Upper lobe of left lung (tissue), 6 donors: ENCODE measurements at regions not wholly inside any gene's neighbourhood (a gene's known extent, or its start where the extent isn't known, plus 50 kb on each side); places are given as distances from the start of the nearest gene placed in this dataset.

ENCODE experiments used
- ATAC-seq, 2 donors: fragments of 200-7000 bp; cut with Tn5 transposase; one replicate each; pipeline ENCODE4 v1.9.1; 2022; ENCODE audit warnings: mild to moderate bottlenecking in 2 of 2, moderate library complexity in 2 of 2; ENCODE audit not compliant: low FRiP score in 2 of 2
- DNase-seq, 2 donors: peaks; one replicate each; pipeline ENCODE4 v3.0.0-alpha.2; 2019 to 2020
- H3K27ac ChIP-seq, 4 donors: fragments of 200-600 bp; sonication (generic); one replicate each; pipeline ENCODE4 v1.5.1; 2016 to 2019
- H3K27me3 ChIP-seq, 4 donors: fragments of 200-600 bp; sonication (generic); one replicate each; pipeline ENCODE4 v1.5.1; 2017 to 2019
- H3K36me3 ChIP-seq, 4 donors: fragments of 200-600 bp; sonication (generic); one replicate each; pipeline ENCODE4 v1.5.1; 2016 to 2019
- H3K4me1 ChIP-seq, 4 donors: fragments of 200-600 bp; sonication (generic); one replicate each; pipeline ENCODE4 v1.5.1; 2018 to 2019
- H3K4me3 ChIP-seq, 4 donors: fragments of 200-600 bp; sonication (generic); one replicate each; pipeline ENCODE4 v1.5.1; 2017 to 2019; ENCODE audit warnings: mild to moderate bottlenecking in 2 of 4, moderate library complexity in 1 of 4
- H3K9me3 ChIP-seq, 4 donors: fragments of 200-600 bp; sonication (generic); one replicate each; pipeline ENCODE4 v1.5.1; 2018 to 2019
- EP300 ChIP-seq, 4 donors: sonication (generic); formaldehyde crosslinking; IDR thresholded peaks; one replicate each; pipeline ENCODE4 v1.5.1; 2017; ENCODE audit warnings: antibody characterized with exemption in 4 of 4, control low read depth in 2 of 4
- POLR2A ChIP-seq, 4 donors: fragments of 450-650 bp; IDR thresholded peaks; one replicate each; pipeline ENCODE4 v1.5.1; 2016 to 2017; ENCODE audit warnings: antibody characterized with exemption in 4 of 4, mild to moderate bottlenecking in 2 of 4
- POLR2AphosphoS5 ChIP-seq, 2 donors: sonication (generic); formaldehyde crosslinking; IDR thresholded peaks; one replicate each; pipeline ENCODE4 v1.5.1; 2017; ENCODE audit warnings: antibody characterized with exemption in 2 of 2
- WGBS, 2 donors: methylation state at CpG; one replicate each; pipeline ENCODE4 v1.1.5; 2017 to 2018; 5-methylcytosine and 5-hydroxymethylcytosine counted together
- TF ChIP-seq, protein P1 (sequence below), 6 experiments: fragments of 450-650 bp in 4 of 6; fragments of 200-600 bp in 2 of 6; sonication (generic) in 2 of 6; IDR thresholded peaks; one replicate each; pipeline ENCODE4 v1.5.1; 2016 to 2019; ENCODE audit warnings: antibody characterized with exemption in 6 of 6
- donor health status: DM: no; HTN: no; CAD: no; lungs with moderate emphysema.
- donor health status: DM: no; HTN: yes; CAD: no; lungs with severe emphysema.

DNA sequence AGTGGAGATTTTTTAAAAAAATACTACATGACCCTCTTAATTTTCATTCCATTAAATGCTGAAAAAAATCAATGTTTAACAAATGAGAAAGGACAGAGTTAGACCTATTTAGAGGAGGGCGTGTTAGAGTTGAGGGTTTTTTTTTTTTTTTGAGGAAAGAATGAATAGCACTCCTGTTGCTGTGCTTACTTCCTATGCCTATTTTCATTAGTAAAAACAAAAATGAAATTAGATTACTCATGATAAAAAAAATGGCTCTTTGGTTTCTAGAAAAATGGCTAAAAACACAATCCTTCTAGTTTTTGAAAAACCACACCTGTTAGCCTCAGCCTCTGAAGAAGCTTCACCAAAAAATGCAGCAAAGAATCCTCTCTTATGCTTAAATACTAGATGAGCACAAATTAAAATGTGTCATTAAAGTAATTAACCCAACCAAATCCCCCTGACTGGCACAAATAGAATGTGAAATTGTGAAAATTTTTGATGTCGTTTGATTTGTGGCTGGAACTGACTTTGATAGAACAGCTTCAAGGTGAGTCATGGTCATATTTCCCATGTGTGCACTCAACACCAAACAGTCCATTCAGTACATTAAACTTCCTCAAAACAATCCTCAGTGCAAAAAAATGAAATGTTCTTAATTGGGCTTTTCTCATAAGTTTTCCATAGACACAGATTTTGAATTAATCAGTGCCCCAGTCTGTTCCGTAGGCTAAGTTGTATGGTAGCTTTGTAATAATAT, 98.0 kb downstream of the MACIR start:
- H3K9me3 ChIP-seq, result no peaks in the 10 kb centered on the region
- no peak overlapping the region for H3K4me3 ChIP-seq
- H3K27me3 ChIP-seq, result no peaks in the 10 kb centered on the region
- ATAC-seq (no peak), DNase-seq (no peak)
- peaks cover 0 to 6% (median 3%) of the 10 kb centered on the region in 4 donors for H3K4me1 ChIP-seq
- TF ChIP-seq EP300 (IDR thresholded peaks at IDR 0.05) (no peak), POLR2A (IDR thresholded peaks at IDR 0.05) (no peak), POLR2AphosphoS5 (IDR thresholded peaks at IDR 0.05) (no peak)
- TF ChIP-seq, protein P1, sequence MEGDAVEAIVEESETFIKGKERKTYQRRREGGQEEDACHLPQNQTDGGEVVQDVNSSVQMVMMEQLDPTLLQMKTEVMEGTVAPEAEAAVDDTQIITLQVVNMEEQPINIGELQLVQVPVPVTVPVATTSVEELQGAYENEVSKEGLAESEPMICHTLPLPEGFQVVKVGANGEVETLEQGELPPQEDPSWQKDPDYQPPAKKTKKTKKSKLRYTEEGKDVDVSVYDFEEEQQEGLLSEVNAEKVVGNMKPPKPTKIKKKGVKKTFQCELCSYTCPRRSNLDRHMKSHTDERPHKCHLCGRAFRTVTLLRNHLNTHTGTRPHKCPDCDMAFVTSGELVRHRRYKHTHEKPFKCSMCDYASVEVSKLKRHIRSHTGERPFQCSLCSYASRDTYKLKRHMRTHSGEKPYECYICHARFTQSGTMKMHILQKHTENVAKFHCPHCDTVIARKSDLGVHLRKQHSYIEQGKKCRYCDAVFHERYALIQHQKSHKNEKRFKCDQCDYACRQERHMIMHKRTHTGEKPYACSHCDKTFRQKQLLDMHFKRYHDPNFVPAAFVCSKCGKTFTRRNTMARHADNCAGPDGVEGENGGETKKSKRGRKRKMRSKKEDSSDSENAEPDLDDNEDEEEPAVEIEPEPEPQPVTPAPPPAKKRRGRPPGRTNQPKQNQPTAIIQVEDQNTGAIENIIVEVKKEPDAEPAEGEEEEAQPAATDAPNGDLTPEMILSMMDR (IDR thresholded peaks at IDR 0.05), result no peak
- no peak overlapping the region for H3K27ac ChIP-seq
- 83 to 84% methylated on average over 3 of the region's 3 CpGs for WGBS, 2 donors
- H3K36me3 ChIP-seq, result no peaks in the 10 kb centered on the region

DNA sequence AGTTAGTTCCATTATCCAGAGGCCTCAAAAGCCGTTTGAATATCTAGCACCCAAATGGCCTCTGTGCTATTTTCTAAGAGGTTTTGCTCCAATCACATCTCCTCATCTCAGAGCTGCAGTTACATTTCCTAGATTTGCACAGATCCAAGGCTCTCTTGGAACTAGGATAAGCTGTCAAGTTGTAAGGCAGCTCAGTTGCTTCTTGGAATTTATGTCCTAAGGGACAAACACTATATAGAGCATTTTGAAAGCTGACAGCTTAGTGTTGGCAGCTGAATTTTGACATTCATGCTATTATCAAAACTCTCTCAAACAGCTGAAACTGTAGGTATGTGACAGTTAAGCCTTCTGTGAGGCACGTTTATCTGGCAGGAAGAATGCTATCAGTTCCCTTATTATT, 97.0 kb downstream of the MACIR start:
- 25 to 32% methylated on average over 2 of the region's 2 CpGs for WGBS, 2 donors
- TF ChIP-seq, protein P1 (IDR thresholded peaks at IDR 0.05), result no peak
- no peak for TF ChIP-seq POLR2AphosphoS5 (IDR thresholded peaks at IDR 0.05)
- no peak for TF ChIP-seq POLR2A (IDR thresholded peaks at IDR 0.05)
- TF ChIP-seq EP300 (IDR thresholded peaks at IDR 0.05), result no peak
- H3K4me1 ChIP-seq, result peaks cover 0 to 6% (median 3%) of the 10 kb centered on the region in 4 donors
- DNase-seq, result no peak
- ATAC-seq, result no peak
- no peak overlapping the region for H3K4me3 ChIP-seq
- H3K36me3 ChIP-seq, result no peaks in the 10 kb centered on the region
- H3K27me3 ChIP-seq, result no peaks in the 10 kb centered on the region
- H3K27ac ChIP-seq, result no peak overlapping the region
- no peaks in the 10 kb centered on the region for H3K9me3 ChIP-seq

DNA sequence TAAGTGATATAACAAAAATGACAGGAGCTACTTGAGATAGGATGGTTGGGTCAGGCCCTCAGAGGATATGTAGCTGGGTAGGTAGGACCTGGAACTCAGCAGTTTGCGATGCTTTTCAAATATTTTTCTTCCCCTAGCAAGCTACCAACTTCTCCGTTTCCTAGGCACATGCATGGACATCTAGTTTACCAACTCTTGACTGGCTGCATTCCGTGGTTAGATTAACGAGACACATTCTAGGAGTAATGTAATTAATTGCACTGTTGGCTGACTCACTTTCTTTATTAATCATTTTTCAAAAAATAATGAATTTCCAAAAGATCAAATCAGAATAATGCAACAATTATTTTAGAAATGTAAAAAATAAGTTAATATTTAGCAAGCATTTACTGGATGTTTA, 95.9 kb downstream of the MACIR start:
- H3K9me3 ChIP-seq, result no peaks in the 10 kb centered on the region
- 79 to 88% methylated on average over 4 of the region's 4 CpGs for WGBS, 2 donors
- H3K27me3 ChIP-seq, result no peaks in the 10 kb centered on the region
- no peak overlapping the region for H3K27ac ChIP-seq
- no peak overlapping the region for H3K4me3 ChIP-seq
- TF ChIP-seq EP300 (IDR thresholded peaks at IDR 0.05) (no peak), POLR2A (IDR thresholded peaks at IDR 0.05) (no peak), POLR2AphosphoS5 (IDR thresholded peaks at IDR 0.05) (no peak)
- TF ChIP-seq, protein P1 (IDR thresholded peaks at IDR 0.05), result no peak
- H3K4me1 ChIP-seq, result peaks cover 0 to 6% (median 3%) of the 10 kb centered on the region in 4 donors
- no peaks in the 10 kb centered on the region for H3K36me3 ChIP-seq
- no peak for DNase-seq
- no peak for ATAC-seq

DNA sequence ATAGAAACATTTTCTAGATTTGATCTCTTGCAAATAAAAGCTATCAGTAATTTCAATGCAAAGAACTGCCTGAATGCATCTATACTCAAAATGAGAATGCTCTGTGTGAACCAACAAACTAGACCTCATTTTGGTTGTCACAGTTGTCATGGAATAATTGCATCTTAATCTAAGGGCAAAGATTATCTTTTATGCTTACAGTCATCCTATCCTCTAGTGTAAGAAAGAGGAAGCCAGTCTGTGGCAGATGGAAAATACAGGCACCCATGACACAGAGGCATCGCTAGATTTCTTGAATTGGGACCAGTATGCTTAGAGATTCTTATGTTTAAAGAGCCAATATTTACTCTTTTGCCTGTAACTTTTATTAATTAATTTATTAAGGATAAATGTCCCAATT, 95.0 kb downstream of the MACIR start:
- Histone ChIP-seq H3K36me3 (no peaks in the 10 kb centered on the region), H3K27me3 (no peaks in the 10 kb centered on the region), H3K4me3 (no peak overlapping the region), H3K27ac (no peak overlapping the region), H3K4me1 (peaks cover 0 to 6% (median 3%) of the 10 kb centered on the region in 4 donors), H3K9me3 (no peaks in the 10 kb centered on the region)
- DNase-seq (no peak), ATAC-seq (no peak)
- 93 to 94% methylated on average over 1 of the region's 1 CpG for WGBS, 2 donors
- TF ChIP-seq EP300 (IDR thresholded peaks at IDR 0.05), result no peak
- no peak for TF ChIP-seq POLR2AphosphoS5 (IDR thresholded peaks at IDR 0.05)
- TF ChIP-seq POLR2A (IDR thresholded peaks at IDR 0.05), result no peak
- TF ChIP-seq, protein P1 (IDR thresholded peaks at IDR 0.05), result no peak
